GM21529 (cell line): ENCODE measurements at regions not wholly inside any gene's neighbourhood (a gene's known extent, or its start where the extent isn't known, plus 50 kb on each side); places are given as distances from the start of the nearest gene placed in this dataset.
"Not testable (repeated sequence)": the region's sequence is repeated elsewhere in the genome, so short reads cannot be mapped to it uniquely, and the experiment has no call there.

Source experiments
- ATAC-seq: cut with Tn5 transposase; IDR thresholded peaks from one replicate; pipeline ENCODE4 v1.9.1; 2021; ENCODE audit not compliant: unreplicated experiment

DNA sequence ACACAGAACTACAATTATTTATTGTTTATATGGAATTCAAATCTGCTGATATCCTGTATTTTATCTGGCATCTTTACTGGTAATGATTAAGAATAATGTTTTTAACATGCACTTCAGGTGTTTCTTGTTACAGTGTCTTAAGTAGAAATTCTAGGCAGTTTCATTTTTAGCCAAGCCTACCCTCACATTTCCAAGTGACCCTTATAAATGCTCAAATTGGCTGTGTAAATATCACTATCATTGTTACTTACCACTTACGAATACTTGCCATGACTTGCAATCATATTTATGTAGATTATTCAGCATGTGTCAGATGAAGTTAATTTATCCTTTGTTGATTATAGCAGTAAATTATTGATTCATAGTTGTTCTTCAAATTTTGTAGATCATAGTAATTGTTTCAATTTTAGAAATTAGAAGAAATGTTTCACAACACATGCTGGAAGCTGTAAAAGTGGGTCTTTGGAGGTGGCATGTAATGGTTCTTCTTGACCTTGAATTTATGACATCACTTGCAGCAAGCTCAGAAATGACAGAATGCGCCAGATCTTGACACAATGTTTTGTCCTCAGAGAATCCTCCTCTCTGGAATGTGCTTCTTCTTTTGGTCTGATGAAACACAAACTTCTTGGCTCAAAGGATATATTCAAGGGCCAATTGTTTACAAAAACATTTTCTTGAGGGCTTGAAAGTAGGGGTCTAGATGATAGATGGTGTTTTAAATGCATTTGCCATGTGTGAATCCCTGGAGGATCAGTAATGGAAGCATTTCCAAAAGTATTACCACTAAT is 471.8 kb downstream of the COL12A1 start:
- no peak for ATAC-seq

DNA sequence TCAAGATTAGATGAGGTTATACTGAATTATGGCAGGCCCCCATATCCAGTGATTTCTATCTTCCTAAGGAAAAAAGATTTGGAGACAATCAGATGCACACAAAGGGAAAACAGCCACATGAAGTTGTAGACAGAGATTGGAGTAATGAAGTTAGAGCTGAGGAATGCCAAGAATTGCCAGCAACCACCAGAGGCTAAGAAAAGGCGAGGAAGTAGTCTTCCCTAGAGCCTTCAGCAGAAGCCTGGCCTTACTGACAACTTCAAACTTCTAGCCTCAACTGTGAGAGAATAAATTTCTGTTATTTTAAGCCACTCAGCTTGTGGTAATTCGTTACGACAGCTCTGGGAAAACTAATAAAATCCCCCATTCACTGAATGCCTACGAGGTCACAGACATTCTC is 473.9 kb downstream of the COL12A1 start:
- no peak for ATAC-seq

DNA sequence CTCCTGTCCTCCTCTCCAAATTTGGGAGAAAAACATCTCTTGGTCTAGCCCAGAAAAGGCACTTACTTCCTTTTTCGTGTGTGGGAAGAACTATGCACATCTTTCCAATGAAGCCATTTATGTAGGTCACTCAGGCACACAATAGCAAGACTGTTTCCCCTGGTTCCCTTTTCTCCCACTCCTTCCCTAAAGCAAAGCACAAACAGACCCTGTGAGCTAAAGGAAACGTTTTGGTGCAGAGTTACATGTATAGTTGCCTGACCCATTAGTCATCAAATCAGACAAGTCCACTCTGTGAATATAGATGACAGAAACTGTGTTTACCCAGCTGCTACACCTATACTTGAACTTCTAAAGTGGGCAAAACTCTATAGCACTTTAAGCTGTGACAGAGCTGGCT is 474.6 kb downstream of the COL12A1 start:
- ATAC-seq, result no peak

DNA sequence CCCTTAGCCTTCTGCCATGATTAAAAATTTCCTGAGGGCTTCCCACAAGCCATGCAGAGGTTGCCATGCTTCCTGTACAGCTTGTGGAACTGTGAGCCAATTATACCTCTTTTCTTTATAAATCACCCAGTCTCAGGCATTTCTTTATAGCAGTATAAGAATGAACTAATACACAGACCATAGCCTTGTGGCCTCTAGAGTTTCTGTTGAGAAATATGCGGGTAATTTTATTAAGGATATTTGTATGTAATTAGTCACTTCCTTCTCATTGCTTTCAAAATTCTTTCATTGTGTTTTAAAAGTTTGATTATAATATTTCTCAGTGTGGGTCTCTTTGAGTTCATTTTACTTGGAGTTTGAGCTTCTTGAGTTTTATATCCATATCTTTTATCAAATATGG is 484.9 kb downstream of the COL12A1 start:
- ATAC-seq, result no peak

DNA sequence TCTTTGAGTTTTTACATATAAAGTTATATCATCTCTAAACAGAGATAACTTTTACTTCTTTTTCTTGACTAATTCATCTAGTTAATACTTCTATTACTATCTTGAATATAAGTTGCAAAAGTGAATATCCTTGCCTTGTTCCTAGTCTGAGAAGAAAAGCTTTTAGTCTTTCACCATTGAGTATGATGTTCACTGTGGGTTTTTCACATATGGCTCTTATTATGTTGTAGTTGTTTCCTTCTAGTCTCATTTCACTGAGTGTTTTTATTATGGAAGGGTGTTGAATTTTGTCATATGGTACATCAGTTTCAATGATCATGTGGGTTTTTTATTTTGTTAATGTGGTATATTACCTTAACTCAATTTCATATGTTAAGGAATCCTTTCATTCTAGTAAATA is 488.3 kb downstream of the COL12A1 start:
- ATAC-seq, result no peak

DNA sequence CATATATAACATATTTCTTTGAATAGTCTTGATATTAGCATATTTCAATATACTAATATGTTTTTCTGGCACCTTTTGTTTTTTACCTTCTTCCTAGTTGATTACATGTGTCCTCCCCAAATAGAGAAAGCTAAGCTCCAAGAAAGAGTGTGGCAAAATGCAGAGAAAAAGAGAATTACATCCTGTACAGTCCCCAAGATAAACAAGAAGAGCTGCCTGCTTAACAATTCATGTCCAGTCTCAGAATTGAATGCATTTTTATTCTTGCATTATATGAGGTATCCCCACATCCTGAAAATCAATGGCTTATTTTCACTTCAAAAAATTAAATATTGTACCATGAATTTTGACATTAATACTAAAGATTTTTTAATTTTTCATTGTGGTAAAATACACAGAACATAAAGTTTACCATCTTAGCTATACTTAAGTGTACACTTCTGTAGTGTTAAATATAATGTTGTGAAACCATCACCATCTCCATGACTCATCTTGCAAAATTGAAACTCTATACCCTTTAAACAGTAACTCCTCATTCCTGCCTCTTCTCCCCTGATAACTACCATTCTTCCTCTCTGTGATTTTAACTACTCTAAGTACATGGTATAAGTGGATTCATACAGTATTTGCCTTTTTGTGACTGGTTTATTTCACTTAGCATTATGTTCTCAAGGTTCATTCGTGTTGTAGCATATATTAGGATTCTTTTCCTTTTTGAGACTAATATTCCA is 490.3 kb downstream of the COL12A1 start:
- ATAC-seq, result no peak

DNA sequence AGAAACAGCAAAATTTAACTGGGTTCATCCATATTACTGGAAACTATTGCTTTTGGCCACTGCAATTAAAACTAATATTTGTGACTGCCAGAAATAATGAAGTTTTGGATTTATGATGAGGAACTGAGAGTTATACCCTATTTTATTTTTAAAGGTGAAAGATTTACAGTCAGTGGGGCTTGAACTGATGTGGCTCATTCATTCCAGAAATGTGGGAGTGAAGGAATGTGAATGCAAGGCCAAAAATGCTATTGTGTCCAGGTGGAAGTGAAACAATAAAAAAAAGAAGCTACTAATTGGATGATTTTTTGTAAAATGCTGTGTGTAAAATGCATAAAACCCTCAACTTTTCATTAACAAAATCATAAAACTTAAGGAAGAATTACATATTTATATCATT is 491.9 kb downstream of the COL12A1 start:
- no peak for ATAC-seq

DNA sequence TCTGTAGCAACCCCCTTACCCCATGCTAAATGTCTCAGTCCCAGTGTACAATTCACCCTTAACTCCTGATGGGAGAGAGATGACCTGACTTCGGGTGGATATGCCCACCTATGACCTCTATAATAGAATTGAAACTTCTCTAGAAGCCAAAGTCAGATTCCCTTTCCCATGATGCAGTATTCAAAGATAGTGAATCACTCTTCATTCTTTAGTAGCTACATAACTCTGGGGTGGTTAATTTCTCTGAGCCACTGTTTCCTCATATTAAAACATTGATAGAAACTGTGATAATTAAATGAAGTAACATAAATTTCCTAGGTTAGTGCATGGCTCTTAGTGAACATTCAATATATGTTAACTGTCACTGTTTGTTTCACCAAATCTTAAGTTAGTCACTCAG is 500.4 kb downstream of the COL12A1 start:
- ATAC-seq, result no peak

DNA sequence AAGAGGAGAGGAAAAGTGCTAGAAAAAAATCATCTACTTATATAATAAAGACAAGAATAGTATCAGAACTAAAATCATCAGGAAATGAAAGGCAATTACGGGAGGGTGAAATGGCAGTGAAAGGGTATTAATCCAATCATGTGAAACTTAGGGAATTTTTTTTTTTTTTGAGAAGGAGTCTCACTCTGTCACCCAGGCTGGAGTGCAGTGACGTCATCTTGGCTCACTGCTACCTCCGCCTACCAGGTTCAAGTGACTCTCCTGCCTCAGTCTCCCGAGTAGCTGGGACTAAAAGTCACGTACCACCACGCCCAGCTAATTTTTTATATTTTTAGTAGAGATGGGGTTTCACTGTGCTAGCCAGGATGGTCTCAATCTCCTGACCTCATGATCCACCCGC is 501.3 kb downstream of the COL12A1 start:
- ATAC-seq, result not testable (repeated sequence)

DNA sequence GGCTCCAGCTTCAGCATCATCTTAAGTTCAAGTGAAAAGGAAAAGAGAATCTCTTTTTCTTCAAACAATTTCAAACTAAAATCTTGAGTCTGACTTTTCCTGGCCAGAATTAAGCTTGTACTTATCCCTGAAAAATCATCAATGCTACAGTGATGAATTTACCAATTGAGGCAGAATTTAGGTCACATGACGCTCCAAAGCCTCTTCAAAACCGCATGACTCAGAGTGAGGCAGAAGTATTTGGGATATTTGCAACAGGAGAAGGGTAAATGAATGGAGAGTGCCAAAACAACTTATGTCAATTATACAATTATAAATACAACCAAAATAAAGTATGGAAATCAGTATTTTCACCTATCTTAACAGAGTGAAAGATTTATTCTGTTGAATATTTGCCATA is 515.5 kb downstream of the COL12A1 start:
- no peak for ATAC-seq

DNA sequence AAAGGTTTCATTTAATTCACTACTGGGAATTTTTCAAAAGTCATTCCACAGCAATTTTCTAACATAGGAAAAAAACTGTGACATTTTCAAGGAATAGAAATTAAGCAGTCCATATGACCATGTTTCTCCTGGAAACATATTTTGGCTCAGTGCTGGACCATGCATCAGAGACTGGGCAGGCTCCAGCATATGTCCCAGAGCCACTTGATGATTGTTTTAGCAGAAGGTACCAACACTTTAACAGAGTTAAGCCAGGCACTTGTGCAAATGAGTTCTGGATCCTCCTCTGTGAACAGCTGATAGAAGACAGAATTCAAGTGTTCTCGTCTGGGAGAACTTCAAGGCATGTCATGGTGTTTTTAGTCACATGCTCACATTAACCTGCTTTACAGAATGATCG is 516.3 kb downstream of the COL12A1 start:
- no peak for ATAC-seq

DNA sequence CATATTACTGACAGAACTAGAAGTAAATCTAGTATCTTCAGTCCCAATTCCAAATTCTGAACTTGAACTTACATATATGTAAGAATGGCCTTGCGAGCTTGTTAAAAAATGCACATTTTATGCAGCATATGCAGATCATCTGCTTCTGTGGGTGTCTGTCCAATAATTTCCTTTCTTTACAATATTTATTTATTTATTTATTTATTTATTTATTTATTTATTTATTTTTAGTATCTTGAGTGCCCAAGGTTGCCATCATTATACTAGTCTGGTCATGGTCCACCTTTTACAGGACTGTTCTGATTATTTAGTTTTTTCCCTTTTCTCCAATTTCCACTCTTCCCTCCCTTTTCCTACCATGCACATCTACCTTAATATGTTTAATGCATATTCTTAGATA is 528.4 kb downstream of the COL12A1 start:
- ATAC-seq, result no peak

DNA sequence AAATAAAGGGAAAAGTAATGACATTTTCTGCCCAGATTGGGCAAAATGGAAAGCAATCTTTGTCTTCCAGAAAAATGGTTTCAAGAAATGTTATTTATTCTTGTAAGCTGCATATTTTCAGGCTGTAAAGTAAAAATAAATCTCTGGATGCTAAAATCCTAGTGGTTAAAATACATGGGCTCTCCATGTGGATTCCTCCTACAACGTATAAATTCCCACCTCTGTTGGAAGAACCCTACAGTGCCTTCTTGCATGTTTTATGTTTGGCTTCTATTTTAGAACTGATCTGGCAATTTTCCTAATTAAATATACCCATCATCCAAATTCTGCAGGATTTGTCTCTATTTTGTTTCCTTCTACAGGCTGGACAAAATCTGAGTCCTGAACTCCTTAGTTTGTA is 528.9 kb downstream of the COL12A1 start:
- ATAC-seq, result no peak

DNA sequence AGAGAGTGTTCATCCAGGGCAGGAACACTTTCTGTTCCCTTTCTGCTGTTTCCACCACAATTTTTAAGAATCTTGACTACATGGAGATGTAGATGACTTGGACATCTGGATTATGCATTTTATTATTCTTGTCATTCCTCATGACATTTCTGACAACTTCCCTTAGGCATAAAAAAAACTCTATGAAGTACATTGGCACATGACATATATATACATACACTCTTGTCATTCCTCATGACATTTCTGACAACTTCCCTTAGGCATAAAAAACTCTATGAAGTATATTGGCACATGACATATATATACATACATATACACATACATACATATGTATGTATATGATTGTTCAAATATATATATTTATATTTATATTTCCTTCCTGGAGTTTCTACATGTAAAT is 531.5 kb downstream of the COL12A1 start:
- no peak for ATAC-seq

DNA sequence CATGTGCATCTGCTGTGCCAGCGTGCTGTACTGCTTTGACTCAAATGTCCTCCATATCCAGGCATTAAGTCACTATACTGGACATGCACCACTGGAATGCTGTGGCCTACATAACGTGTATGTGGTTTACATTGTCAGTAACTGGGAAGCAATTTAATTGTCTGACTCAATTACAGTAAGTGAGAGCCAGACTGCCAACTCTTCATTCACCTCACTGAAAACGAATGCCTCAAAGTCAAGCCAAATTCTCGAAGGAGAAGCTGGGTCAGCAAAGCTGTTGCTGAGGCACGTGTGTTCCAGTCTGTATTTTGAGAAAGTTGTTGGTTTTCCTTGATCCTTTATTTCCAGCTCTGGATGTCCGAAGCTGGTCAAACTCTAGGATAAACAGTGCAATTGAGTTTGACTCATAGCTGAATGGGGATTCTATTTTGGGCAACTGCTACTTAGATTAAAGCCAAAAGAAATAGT is 534.3 kb downstream of the COL12A1 start:
- no peak for ATAC-seq

DNA sequence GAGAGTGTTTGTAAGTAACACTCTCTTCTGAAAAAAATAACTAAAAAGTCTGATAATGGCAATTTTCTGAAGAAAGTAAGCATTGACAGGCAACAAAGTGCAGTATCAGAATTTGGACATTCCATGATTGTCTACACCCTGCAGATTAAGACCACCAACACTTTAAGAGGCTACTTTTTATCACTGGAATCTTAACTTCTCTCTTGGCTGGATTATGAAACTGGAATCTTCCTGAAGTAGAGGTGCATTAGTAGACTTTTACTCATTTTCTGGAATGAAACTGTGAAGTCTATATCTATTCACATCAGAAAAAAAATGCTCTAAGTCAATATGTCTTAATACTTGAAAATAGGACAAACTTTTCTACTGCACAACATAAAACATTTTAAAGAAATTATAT is 547.5 kb downstream of the COL12A1 start:
- ATAC-seq, result no peak

DNA sequence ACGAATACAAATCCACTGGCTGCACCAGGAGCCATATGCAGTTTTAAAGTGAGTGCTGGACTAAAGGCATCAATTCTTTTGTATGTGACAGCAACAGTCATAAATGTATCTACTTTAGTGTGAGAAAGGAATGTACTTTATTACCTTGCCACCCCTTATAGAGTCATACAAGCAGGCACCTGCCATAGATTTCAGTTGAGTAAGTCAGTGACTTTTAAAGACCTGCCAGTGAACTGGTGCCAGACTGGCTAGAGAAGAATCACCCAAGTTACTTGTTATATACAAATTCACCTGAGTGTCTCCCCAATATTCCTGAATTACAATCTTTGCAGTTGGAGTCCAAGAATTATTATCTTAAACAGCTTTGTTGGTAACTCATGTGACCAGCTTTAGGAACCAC is 547.9 kb downstream of the COL12A1 start:
- ATAC-seq, result no peak

DNA sequence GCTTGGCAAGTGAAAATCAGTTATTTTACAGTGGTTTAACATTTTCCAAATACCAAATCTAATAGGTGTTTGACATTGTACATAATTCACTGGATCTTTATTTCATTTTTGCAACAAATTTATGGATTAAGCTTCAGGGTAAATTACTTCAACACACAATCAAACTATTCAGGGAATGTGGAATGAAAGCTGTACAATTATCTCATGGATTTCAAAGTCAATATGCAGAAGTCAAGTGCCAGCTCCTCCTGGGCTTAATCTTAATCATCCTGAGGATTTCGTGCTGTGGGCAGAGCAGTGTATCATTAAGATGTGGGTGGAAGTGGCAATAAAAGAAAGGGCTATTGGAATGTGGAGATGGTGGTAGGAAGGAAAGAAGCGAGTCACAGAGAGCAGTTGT is 548.8 kb downstream of the COL12A1 start:
- ATAC-seq, result no peak

DNA sequence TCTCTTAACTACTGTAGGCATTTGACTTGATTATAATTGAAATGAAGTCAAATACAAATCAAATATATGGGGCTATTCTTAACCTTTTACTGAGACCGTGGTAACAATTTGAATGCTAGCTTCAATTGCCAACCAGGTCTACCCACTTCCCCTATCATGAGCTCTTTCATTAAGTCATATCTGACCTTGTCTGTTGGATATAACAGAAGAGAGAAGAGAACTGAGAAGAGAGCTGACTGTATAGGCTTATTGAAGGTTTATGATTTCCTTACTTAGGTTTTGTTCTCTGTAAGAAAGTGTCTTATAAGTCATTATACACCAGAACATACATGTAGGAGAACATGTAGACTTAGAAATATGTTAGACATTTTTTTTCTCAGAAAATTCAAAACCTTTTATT is 549.4 kb downstream of the COL12A1 start:
- no peak for ATAC-seq

DNA sequence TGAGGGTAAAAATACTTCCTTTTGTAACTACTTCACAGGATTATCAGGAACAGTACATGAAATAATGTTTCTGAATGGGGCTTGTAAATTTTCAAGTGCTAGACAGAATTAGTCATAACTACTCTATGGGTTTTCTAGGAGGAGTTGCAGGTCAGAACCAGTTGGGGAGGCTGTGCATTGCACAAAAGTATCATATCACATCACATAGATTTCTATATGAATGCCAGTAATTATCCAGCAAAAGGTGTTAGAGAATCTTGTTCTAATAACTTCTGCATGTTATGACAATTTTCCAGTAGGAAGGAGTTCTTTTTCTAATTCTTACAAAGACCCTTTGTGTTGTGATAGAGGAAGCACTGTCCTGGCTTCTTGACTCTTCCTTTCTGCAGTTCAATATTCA is 551.6 kb downstream of the COL12A1 start:
- ATAC-seq, result no peak

DNA sequence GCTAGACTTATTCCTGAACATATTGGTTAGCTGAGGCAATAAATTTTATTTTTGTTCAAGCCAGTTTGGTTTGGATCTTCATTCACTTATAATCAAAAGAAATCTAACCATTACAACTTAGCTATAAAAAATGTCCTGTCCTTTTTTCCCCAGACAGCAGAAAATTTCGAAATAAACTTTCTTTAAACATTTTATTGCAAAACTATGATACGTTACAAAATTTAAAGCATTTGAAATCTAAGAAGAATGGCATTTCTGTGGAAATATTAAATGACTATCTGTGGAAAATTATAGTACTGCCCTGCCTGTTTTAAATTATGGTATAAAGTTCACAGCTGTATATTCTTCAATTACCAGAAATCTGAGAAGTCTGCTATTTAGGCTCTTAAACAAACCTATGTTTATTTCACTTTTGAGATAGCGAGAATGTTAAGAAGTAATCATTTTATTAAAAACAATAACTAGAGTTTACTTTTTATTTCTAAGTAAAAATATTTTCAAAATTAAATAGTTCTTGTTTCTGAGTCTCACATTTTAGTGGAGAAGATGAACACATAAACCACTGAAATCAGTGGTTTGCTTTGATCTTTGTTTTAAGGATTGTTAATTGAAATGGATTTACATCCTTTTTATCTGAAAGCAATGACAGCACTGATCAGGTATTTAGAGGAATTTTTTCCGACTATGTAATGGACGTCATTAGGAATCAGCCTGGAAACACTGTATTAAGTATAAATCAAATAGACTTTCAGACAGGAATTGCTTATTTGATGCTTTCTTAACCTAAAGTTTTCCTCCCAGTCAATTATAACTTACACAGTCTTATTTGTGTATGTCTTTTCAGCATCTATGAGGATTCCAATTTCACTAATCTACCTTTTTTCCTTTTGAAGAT is 553.7 kb downstream of the COL12A1 start:
- ATAC-seq, result no peak

DNA sequence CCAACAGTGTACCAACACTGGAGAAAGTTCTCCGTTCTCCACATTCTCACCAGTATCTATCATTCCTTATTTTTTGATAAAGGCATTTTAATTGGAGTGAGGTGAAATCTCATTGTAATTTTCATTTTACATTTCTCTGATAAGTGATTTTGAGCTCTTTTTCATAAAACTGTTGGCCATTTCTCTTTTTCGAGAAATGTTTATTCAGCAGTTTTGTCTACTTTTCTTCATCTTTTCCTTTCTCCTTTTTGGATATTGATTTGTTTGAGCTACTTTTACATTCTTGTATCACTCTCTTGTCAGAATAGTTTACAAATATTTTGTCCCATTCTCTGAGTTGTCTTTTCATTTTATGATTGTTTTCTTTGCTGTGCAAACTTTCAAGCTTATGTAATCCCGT is 555.2 kb downstream of the COL12A1 start:
- ATAC-seq, result no peak
